ENCODE measurements at regions not wholly inside any gene's neighbourhood (a gene's known extent, or its start where the extent isn't known, plus 50 kb on each side); places are given as distances from the start of the nearest gene placed in this dataset.

- TF ChIP-seq CTCF (IDR thresholded peaks at IDR 0.05) (no peak), POLR2AphosphoS5 (IDR thresholded peaks at IDR 0.05) (no peak), POLR2A (IDR thresholded peaks at IDR 0.05) (no peak)
Observed at GRCh38 chr7:113292105-113292504, 173.8 kb upstream of the SMIM30 start.
